ENCODE measurements at regions not wholly inside any gene's neighbourhood (a gene's known extent, or its start where the extent isn't known, plus 50 kb on each side); places are given as distances from the start of the nearest gene placed in this dataset.

DNA sequence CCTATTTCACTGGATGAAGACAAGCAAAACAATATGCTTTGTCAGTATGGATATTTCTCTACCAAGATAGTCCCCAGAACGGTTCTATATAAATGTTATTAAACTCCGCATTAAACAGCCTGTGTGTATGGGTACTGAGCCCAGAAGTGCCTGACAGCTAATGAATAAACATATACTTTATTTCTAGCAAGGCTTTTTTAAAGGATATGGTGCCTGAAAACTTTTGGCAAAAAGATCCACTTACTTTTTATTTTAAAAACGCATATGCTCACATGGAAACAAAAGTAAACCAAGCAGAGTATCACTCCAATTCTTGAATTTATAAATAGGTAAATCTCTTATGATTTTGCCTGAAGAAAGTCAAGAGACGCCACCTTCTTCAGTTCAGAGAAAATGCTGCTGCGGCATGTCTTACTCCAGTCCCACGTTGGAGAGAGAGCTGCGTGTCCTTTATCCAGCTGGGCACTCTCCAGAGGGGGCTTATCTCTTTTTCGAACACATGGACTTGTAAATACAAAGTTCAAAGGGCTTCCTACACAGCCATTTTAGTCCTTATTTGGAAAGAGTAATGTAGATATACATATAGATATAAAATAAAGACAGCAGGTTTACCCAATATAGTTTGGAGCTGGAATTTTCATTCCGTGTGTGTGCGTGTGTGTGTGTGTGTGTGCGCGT, 264.2 kb downstream of the ADAMTS20 start:
- TF ChIP-seq ZFP37 (tag by site-specific recombination; IDR thresholded peaks at IDR 0.05), result no peak
- TF ChIP-seq ZNF354C (tag by site-specific recombination; IDR thresholded peaks at IDR 0.05; ENCODE audit: borderline replicate concordance, low read depth), result no peak
- TF ChIP-seq ZNF274 (IDR thresholded peaks at IDR 0.05; ENCODE audit: low read length), result no peak
- no peak for TF ChIP-seq ZNF274 (tag by site-specific recombination; IDR thresholded peaks at IDR 0.05; ENCODE audit: borderline replicate concordance)
- TF ChIP-seq, protein P1, sequence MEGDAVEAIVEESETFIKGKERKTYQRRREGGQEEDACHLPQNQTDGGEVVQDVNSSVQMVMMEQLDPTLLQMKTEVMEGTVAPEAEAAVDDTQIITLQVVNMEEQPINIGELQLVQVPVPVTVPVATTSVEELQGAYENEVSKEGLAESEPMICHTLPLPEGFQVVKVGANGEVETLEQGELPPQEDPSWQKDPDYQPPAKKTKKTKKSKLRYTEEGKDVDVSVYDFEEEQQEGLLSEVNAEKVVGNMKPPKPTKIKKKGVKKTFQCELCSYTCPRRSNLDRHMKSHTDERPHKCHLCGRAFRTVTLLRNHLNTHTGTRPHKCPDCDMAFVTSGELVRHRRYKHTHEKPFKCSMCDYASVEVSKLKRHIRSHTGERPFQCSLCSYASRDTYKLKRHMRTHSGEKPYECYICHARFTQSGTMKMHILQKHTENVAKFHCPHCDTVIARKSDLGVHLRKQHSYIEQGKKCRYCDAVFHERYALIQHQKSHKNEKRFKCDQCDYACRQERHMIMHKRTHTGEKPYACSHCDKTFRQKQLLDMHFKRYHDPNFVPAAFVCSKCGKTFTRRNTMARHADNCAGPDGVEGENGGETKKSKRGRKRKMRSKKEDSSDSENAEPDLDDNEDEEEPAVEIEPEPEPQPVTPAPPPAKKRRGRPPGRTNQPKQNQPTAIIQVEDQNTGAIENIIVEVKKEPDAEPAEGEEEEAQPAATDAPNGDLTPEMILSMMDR (tag by site-specific recombination; IDR thresholded peaks at IDR 0.05), result no peak
- TF ChIP-seq, protein P2, sequence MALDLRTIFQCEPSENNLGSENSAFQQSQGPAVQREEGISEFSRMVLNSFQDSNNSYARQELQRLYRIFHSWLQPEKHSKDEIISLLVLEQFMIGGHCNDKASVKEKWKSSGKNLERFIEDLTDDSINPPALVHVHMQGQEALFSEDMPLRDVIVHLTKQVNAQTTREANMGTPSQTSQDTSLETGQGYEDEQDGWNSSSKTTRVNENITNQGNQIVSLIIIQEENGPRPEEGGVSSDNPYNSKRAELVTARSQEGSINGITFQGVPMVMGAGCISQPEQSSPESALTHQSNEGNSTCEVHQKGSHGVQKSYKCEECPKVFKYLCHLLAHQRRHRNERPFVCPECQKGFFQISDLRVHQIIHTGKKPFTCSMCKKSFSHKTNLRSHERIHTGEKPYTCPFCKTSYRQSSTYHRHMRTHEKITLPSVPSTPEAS (tag by site-specific recombination; IDR thresholded peaks at IDR 0.05), result no peak
- TF ChIP-seq OVOL3 (tag by site-specific recombination; IDR thresholded peaks at IDR 0.05), result no peak
- no peak for TF ChIP-seq ZNF239 (tag by site-specific recombination; IDR thresholded peaks at IDR 0.05)
- no peak for TF ChIP-seq ZBTB8A (tag by site-specific recombination; IDR thresholded peaks at IDR 0.05)
- TF ChIP-seq YY1 (tag by site-specific recombination; IDR thresholded peaks at IDR 0.05), result no peak
